H1 (cell line): ENCODE measurements at regions not wholly inside any gene's neighbourhood (a gene's known extent, or its start where the extent isn't known, plus 50 kb on each side); places are given as distances from the start of the nearest gene placed in this dataset.
"Not testable (repeated sequence)": the region's sequence is repeated elsewhere in the genome, so short reads cannot be mapped to it uniquely, and the experiment has no call there.

Source experiments
- CTCF ChIA-PET: fragments of 300-600 bp; sonication (Branson Sonifier 250); formaldehyde crosslinking; loops from one replicate; lab custom pipeline; 2021; ENCODE audit not compliant: partially characterized antibody; lab: Charles Lee
- POLR2A ChIA-PET: fragments of 300-600 bp; sonication (Branson Sonifier 250); formaldehyde crosslinking; loops from one replicate; lab custom pipeline; 2021; ENCODE audit warnings: inconsistent platforms; ENCODE audit not compliant: partially characterized antibody; lab: Charles Lee
- DNase-seq, 2 experiments: peaks; one replicate each; pipeline versions ENCODE4 v3.0.0 to v3.0.0-alpha.2; 2010 to 2022; ENCODE audit warnings: low spot score in 2 of 2, low read depth in 1 of 2, mixed read lengths in 1 of 2
- FAIRE-seq: peaks from 2 replicates; lab custom pipeline; 2011; peaks lifted over from hg19 to GRCh38; lab: Jason Lieb, UNC
- H2AFZ ChIP-seq: 2 replicates; pipeline ENCODE4 v1.8.1; 2012; ENCODE audit warnings: low read length, inconsistent platforms
- H2AK5ac ChIP-seq: 2 replicates; pipeline ENCODE4 v1.6.1; 2013; ENCODE audit warnings: low read depth, low read length
- H2BK120ac ChIP-seq: replicated peaks from 2 replicates; pipeline ENCODE3; 2013; ENCODE audit warnings: low read depth, low read length, inconsistent platforms
- H2BK12ac ChIP-seq: 2 replicates; pipeline ENCODE4 v1.6.1; 2013; ENCODE audit warnings: low read depth, low read length
- H2BK15ac ChIP-seq: 2 replicates; pipeline ENCODE4 v1.6.1; 2013; ENCODE audit warnings: low read length
- H2BK20ac ChIP-seq: 2 replicates; pipeline ENCODE4 v1.6.1; 2013; ENCODE audit warnings: low read length
- H2BK5ac ChIP-seq: 2 replicates; pipeline ENCODE4 v1.6.1; 2013; ENCODE audit warnings: low read depth, low read length
- H3K14ac ChIP-seq: 2 replicates; pipeline ENCODE4 v1.6.1; 2013; ENCODE audit warnings: inconsistent platforms; ENCODE audit not compliant: insufficient read length
- H3K18ac ChIP-seq: 2 replicates; pipeline ENCODE4 v1.6.1; 2013; ENCODE audit warnings: low read length; ENCODE audit errors: extremely low read depth
- H3K23ac ChIP-seq: 2 replicates; pipeline ENCODE4 v1.6.1; 2013; ENCODE audit warnings: inconsistent platforms; ENCODE audit not compliant: insufficient read length
- H3K23me2 ChIP-seq: 2 replicates; pipeline ENCODE4 v1.6.1; 2013; ENCODE audit warnings: low read depth, low read length
- H3K27ac ChIP-seq: 2 replicates; pipeline ENCODE4 v1.6.1; 2011; ENCODE audit warnings: low read depth, low read length, inconsistent platforms
- H3K27me3 ChIP-seq, 4 experiments: replicated peaks in 1 of 4; 1 replicate in 1 of 4; 2 replicates in 3 of 4; pipeline versions ENCODE4 v1.6.1 to v1.8.1; 2011 to 2013; ENCODE audit warnings: low read length in 3 of 4, mild to moderate bottlenecking in 3 of 4, inconsistent platforms in 2 of 4, mixed read lengths in 2 of 4, moderate library complexity in 1 of 4; ENCODE audit not compliant: control insufficient read depth in 3 of 4, insufficient read depth in 3 of 4; ENCODE audit errors: extremely low read depth in 1 of 4
- H3K36me3 ChIP-seq, 4 experiments: 2 replicates each; pipeline versions ENCODE4 v1.6.1 to v1.8.1; 2011 to 2013; ENCODE audit warnings: mild to moderate bottlenecking in 4 of 4, low read length in 3 of 4, moderate library complexity in 2 of 4, control low read depth in 1 of 4, inconsistent platforms in 1 of 4; ENCODE audit not compliant: insufficient read depth in 4 of 4, control insufficient read depth in 2 of 4
- H3K4ac ChIP-seq: replicated peaks from 2 replicates; pipeline ENCODE3; 2013; ENCODE audit warnings: low read length, low read depth, mixed read lengths, inconsistent platforms; ENCODE audit not compliant: insufficient read length
- H3K4me1 ChIP-seq, 4 experiments: replicated peaks in 1 of 4; 1 replicate in 1 of 4; 2 replicates in 3 of 4; pipeline versions ENCODE4 v1.6.1 to v1.8.1; 2011 to 2013; ENCODE audit warnings: low read length in 3 of 4, inconsistent platforms in 2 of 4, mixed read lengths in 1 of 4; ENCODE audit not compliant: insufficient read depth in 4 of 4, control insufficient read depth in 3 of 4
- H3K4me2 ChIP-seq, 2 experiments: 2 replicates each; pipeline versions ENCODE4 v1.6.1 to v1.8.1; 2011 to 2013; ENCODE audit warnings: low read depth in 2 of 2, low read length in 2 of 2, control low read depth in 1 of 2, inconsistent platforms in 1 of 2, mild to moderate bottlenecking in 1 of 2; ENCODE audit not compliant: insufficient read depth in 1 of 2
- H3K4me3 ChIP-seq, 4 experiments: fragments of 200-600, 300-600 bp in 1 of 4; sonication (generic), shearing (Covaris generic), sonication (Bioruptor Twin) in 1 of 4; 2 replicates each; pipeline versions ENCODE4 v1.5.1 to v1.8.1; 2011 to 2016; ENCODE audit warnings: low read length in 4 of 4, low read depth in 3 of 4, control low read depth in 2 of 4, inconsistent platforms in 2 of 4, mild to moderate bottlenecking in 2 of 4, mixed read lengths in 1 of 4, moderate library complexity in 1 of 4; ENCODE audit not compliant: insufficient read depth in 2 of 4; ENCODE audit errors: extremely low read depth in 1 of 4
- H3K56ac ChIP-seq: replicated peaks from 2 replicates; pipeline ENCODE3; 2013; ENCODE audit warnings: low read depth, mild to moderate bottlenecking, mixed read lengths, low read length, inconsistent platforms; ENCODE audit not compliant: insufficient read length
- H3K79me1 ChIP-seq: 2 replicates; pipeline ENCODE4 v1.6.1; 2013; ENCODE audit warnings: low read depth, low read length, control low read depth
- H3K79me2 ChIP-seq, 2 experiments: 2 replicates each; pipeline versions ENCODE4 v1.6.1 to v1.8.1; 2012 to 2013; ENCODE audit warnings: low read length in 2 of 2, mild to moderate bottlenecking in 2 of 2, inconsistent platforms in 1 of 2; ENCODE audit not compliant: insufficient read depth in 2 of 2, control insufficient read depth in 1 of 2
- H3K9ac ChIP-seq, 4 experiments: replicated peaks in 1 of 4; 1 replicate in 1 of 4; 2 replicates in 3 of 4; pipeline versions ENCODE4 v1.6.1 to v1.8.1; 2011 to 2013; ENCODE audit warnings: low read depth in 3 of 4, low read length in 3 of 4, control low read depth in 2 of 4, mild to moderate bottlenecking in 2 of 4, moderate library complexity in 2 of 4, inconsistent platforms in 1 of 4; ENCODE audit errors: extremely low read depth in 1 of 4
- H3K9me3 ChIP-seq, 2 experiments: 2 replicates each; pipeline versions ENCODE4 v1.6.1 to v1.8.1; 2012 to 2013; ENCODE audit warnings: mild to moderate bottlenecking in 2 of 2, moderate library complexity in 2 of 2, control low read depth in 1 of 2, inconsistent platforms in 1 of 2, low read depth in 1 of 2, low read length in 1 of 2, mixed read lengths in 1 of 2; ENCODE audit not compliant: insufficient read depth in 2 of 2
- H4K20me1 ChIP-seq, 2 experiments: replicated peaks in 1 of 2; 2 replicates each; pipeline versions ENCODE3 to v1.8.1; 2011 to 2013; ENCODE audit warnings: inconsistent platforms in 2 of 2, low read length in 2 of 2, mild to moderate bottlenecking in 1 of 2; ENCODE audit not compliant: insufficient read depth in 2 of 2, control insufficient read depth in 1 of 2
- H4K5ac ChIP-seq: 2 replicates; pipeline ENCODE4 v1.6.1; 2013; ENCODE audit warnings: low read length, low read depth, mixed read lengths, inconsistent platforms; ENCODE audit not compliant: insufficient read length
- H4K8ac ChIP-seq: 2 replicates; pipeline ENCODE4 v1.8.0; 2013; ENCODE audit warnings: mild to moderate bottlenecking, moderate library complexity, low read length, inconsistent platforms; ENCODE audit not compliant: insufficient read depth; ENCODE audit errors: extremely low read depth
- H4K91ac ChIP-seq: replicated peaks from 2 replicates; pipeline ENCODE3; 2013; ENCODE audit warnings: low read length, mixed read lengths, inconsistent platforms; ENCODE audit not compliant: insufficient read length
- WGBS, 2 experiments: shearing (Covaris generic) in 1 of 2; methylation state at CpG; one replicate each; pipeline versions ENCODE4 v1.1.6 to v1.1.7; 2013 to 2015; ENCODE audit warnings: low lambda C conversion rate in 2 of 2, mixed read lengths in 2 of 2, inconsistent platforms in 1 of 2, low coverage in 1 of 2, missing lambda C conversion rate in 1 of 2; ENCODE audit not compliant: insufficient replicate concordance in 2 of 2, insufficient coverage in 1 of 2, insufficient read length in 1 of 2; ENCODE audit errors: extremely low coverage in 1 of 2, missing lambda C conversion rate in 1 of 2; 5-methylcytosine and 5-hydroxymethylcytosine counted together

DNA sequence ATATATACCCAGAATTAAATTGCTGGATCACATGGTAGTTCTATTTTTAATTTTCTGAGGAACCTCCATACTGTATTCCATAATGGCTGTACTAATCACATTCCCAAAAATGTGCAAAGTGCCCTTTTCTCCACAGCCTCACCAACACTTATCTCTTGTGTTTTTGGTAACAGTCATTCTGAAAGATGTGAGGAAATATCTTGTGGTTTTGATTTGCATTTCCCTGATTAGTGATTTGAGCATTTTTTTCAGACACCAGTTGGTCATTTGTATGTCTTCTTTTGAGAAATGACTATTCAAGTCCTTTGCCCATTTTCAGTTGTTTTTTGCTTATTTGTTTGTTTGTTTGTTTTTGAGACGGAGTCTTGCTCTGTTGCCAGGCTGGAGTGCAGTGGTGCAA lies 98.1 kb upstream of the SIMC1 start:
- H4K8ac ChIP-seq, H3K18ac ChIP-seq, H3K14ac ChIP-seq, CTCF ChIA-PET, H3K79me2 ChIP-seq, H2BK5ac ChIP-seq, H3K4me3 ChIP-seq, H4K20me1 ChIP-seq, H3K4me1 ChIP-seq, POLR2A ChIA-PET, H3K9me3 ChIP-seq, H3K23ac ChIP-seq, H3K9ac ChIP-seq, H3K4ac ChIP-seq, H4K91ac ChIP-seq, H2BK120ac ChIP-seq, FAIRE-seq, H2BK12ac ChIP-seq, H2BK15ac ChIP-seq, H3K79me1 ChIP-seq, H3K36me3 ChIP-seq, H3K27me3 ChIP-seq, H2AFZ ChIP-seq, H3K23me2 ChIP-seq, H3K27ac ChIP-seq, DNase-seq, H2AK5ac ChIP-seq, H2BK20ac ChIP-seq, H3K56ac ChIP-seq, H3K4me2 ChIP-seq, H4K5ac ChIP-seq: not testable (repeated sequence)
- 71% methylated on average over 1 of the region's 1 CpG; no CpG with 5 or more reads in 1 of the 2 experiments for WGBS, 2 experiments
